HEK293 (cell line): ENCODE measurements at regions not wholly inside any gene's neighbourhood (a gene's known extent, or its start where the extent isn't known, plus 50 kb on each side); places are given as distances from the start of the nearest gene placed in this dataset.

ENCODE experiments used
- CTCF ChIA-PET: fragments of 350-600 bp; formaldehyde crosslinking; extraction: SDS; loops from one replicate; lab custom pipeline; 2021; ENCODE audit warnings: antibody characterized with exemption; lab: Yijun Ruan, JAX
- POLR2A ChIA-PET: fragments of 300-600 bp; formaldehyde crosslinking; extraction: SDS; loops from one replicate; lab custom pipeline; 2020; ENCODE audit warnings: antibody characterized with exemption, inconsistent platforms; lab: Yijun Ruan, JAX
- H3K27ac ChIP-seq: fragments of 200-500 bp; sonication (Bioruptor generic); 2 replicates; pipeline ENCODE4 v1.5.1; 2014; ENCODE audit warnings: low read depth, low read length, control low read depth, inconsistent platforms; ENCODE audit errors: extremely low read depth
- H3K36me3 ChIP-seq, 2 experiments: fragments of 200-500 bp in 1 of 2; sonication (Bioruptor generic) in 1 of 2; 1 replicate in 1 of 2; 2 replicates in 1 of 2; pipeline ENCODE4 v1.5.1; 2014 to 2017; ENCODE audit warnings: inconsistent platforms in 2 of 2, low read length in 2 of 2; ENCODE audit not compliant: control insufficient read depth in 2 of 2, insufficient read depth in 1 of 2
- H3K4me1 ChIP-seq: fragments of 200-500 bp; sonication (Bioruptor generic); 2 replicates; pipeline ENCODE4 v1.5.1; 2014; ENCODE audit warnings: mild to moderate bottlenecking, low read length, inconsistent platforms; ENCODE audit not compliant: control insufficient read depth, insufficient read depth
- H3K4me3 ChIP-seq: 2 replicates; pipeline ENCODE4 v1.5.1; 2011; ENCODE audit warnings: low read depth, mild to moderate bottlenecking, control low read depth, low read length, moderate library complexity
- H3K9me3 ChIP-seq: fragments of 200-500 bp; sonication (Bioruptor generic); 2 replicates; pipeline ENCODE4 v1.5.1; 2014; ENCODE audit warnings: low read depth, low read length, inconsistent platforms; ENCODE audit not compliant: control insufficient read depth, insufficient read depth
- ATF2 ChIP-seq: fragments of 450-650 bp; formaldehyde crosslinking; IDR thresholded peaks from 2 replicates; pipeline ENCODE4 v1.5.1; 2016; ENCODE audit warnings: missing biosample characterization, missing genetic modification characterization, low read depth
- BCL11B ChIP-seq: fragments of 450-650 bp; formaldehyde crosslinking; IDR thresholded peaks from 2 replicates; pipeline ENCODE4 v1.5.1; 2016; ENCODE audit warnings: low read depth, missing biosample characterization, missing genetic modification characterization
- BCL6B ChIP-seq: fragments of 450-650 bp; formaldehyde crosslinking; IDR thresholded peaks from 2 replicates; pipeline ENCODE4 v1.5.1; 2017; ENCODE audit warnings: missing biosample characterization, missing genetic modification characterization
- KLF10 ChIP-seq: fragments of 450-650 bp; IDR thresholded peaks from 2 replicates; pipeline ENCODE4 v1.5.1; 2018; ENCODE audit warnings: missing biosample characterization, mild to moderate bottlenecking, missing genetic modification characterization
- MYNN ChIP-seq: fragments of 450-650 bp; formaldehyde crosslinking; IDR thresholded peaks from 2 replicates; pipeline ENCODE4 v1.5.1; 2016; ENCODE audit warnings: missing biosample characterization, missing genetic modification characterization, borderline replicate concordance
- PRDM6 ChIP-seq: fragments of 450-650 bp; formaldehyde crosslinking; IDR thresholded peaks from 2 replicates; pipeline ENCODE4 v1.5.1; 2017; ENCODE audit warnings: missing biosample characterization, missing genetic modification characterization
- SCRT2 ChIP-seq: fragments of 450-650 bp; formaldehyde crosslinking; IDR thresholded peaks from 2 replicates; pipeline ENCODE4 v1.5.1; 2016; ENCODE audit warnings: missing biosample characterization, missing genetic modification characterization
- ZFP69B ChIP-seq: fragments of 450-650 bp; formaldehyde crosslinking; IDR thresholded peaks from 2 replicates; pipeline ENCODE4 v1.5.1; 2016; ENCODE audit warnings: missing biosample characterization, missing genetic modification characterization
- ZIC2 ChIP-seq: fragments of 450-650 bp; formaldehyde crosslinking; IDR thresholded peaks from 2 replicates; pipeline ENCODE4 v1.5.1; 2016; ENCODE audit warnings: missing biosample characterization, missing genetic modification characterization
- ZNF350 ChIP-seq: fragments of 450-650 bp; formaldehyde crosslinking; IDR thresholded peaks from 2 replicates; pipeline ENCODE4 v1.5.0; 2017; ENCODE audit warnings: missing biosample characterization, mild to moderate bottlenecking, missing genetic modification characterization
- ZNF48 ChIP-seq: fragments of 450-650 bp; formaldehyde crosslinking; IDR thresholded peaks from 2 replicates; pipeline ENCODE4 v1.5.1; 2016; ENCODE audit warnings: missing biosample characterization, missing genetic modification characterization
- ZNF544 ChIP-seq: fragments of 450-650 bp; formaldehyde crosslinking; IDR thresholded peaks from 2 replicates; pipeline ENCODE4 v1.5.0; 2017; ENCODE audit warnings: missing biosample characterization, missing genetic modification characterization
- ZNF585B ChIP-seq: fragments of 450-650 bp; formaldehyde crosslinking; IDR thresholded peaks from 2 replicates; pipeline ENCODE4 v1.5.1; 2016; ENCODE audit warnings: missing biosample characterization, missing genetic modification characterization
- ZNF654 ChIP-seq: fragments of 450-650 bp; formaldehyde crosslinking; IDR thresholded peaks from 2 replicates; pipeline ENCODE4 v1.5.1; 2016; ENCODE audit warnings: low read depth, missing biosample characterization, missing genetic modification characterization
- TF ChIP-seq, protein P1 (sequence below): fragments of 450-650 bp; formaldehyde crosslinking; IDR thresholded peaks from 2 replicates; pipeline ENCODE4 v1.5.1; 2016; ENCODE audit warnings: missing biosample characterization, missing genetic modification characterization
- TF ChIP-seq, protein P2 (sequence below): fragments of 450-650 bp; formaldehyde crosslinking; IDR thresholded peaks from 2 replicates; pipeline ENCODE4 v1.5.1; 2016; ENCODE audit warnings: missing biosample characterization, missing genetic modification characterization

DNA sequence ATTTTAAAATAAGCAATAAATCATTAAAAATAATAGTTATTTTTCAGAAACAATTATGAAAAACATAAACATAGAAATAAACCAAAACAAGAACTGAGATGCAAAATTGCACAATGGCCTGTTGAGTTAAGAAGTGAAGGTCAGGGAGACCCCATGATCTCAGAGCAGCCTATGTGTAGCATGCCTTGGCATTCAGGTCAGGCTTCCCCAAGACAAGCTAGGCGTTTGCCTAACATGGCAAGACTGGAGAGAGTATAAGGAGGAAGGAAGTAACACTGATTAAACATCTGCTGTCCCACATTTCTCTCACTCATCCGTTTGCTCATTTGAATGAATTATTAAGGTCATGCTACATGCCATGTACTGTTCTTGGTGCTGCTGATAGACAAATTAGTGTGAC, 291.8 kb downstream of the TSHZ3 start:
- H3K4me3 ChIP-seq, result no peak overlapping the region
- H3K4me1 ChIP-seq, result no peaks in the 10 kb centered on the region
- CTCF ChIA-PET, result interaction anchor here (0.6 to 5.5 kb wide), 5 partner anchors 23 to 401 kb away, joined by 3 to 45 read pairs (median 3); no protein-coding TSS in a partner anchor
- no peak for TF ChIP-seq MYNN (tag by site-specific recombination)
- TF ChIP-seq BCL6B (tag by site-specific recombination), result no peak
- TF ChIP-seq ZNF48 (tag by site-specific recombination), result no peak
- TF ChIP-seq PRDM6 (tag by site-specific recombination), result no peak
- no peak for TF ChIP-seq SCRT2 (tag by site-specific recombination)
- TF ChIP-seq KLF10, result no peak
- no peak for TF ChIP-seq ZNF585B (tag by site-specific recombination)
- no peak overlapping the region for H3K27ac ChIP-seq
- H3K36me3 ChIP-seq, result 0 out of 3 replicates have a peak, but pooled peaks cover 0 to 3% of the 10 kb centered on the region in 2 experiments
- POLR2A ChIA-PET, result no interaction called here
- H3K9me3 ChIP-seq, result peaks cover 5% of the 10 kb centered on the region; the same call in 1 of the 2 replicates

GRCh38 chr19:31055454-31055853, 293.8 kb downstream of the TSHZ3 start:
- no peaks in the 10 kb centered on the region for H3K4me1 ChIP-seq
- H3K27ac ChIP-seq, result no peak overlapping the region
- TF ChIP-seq ZNF350 (tag by site-specific recombination) (no peak), ATF2 (tag by site-specific recombination) (peak; percentile 85)
- 0 out of 3 replicates have a peak, but pooled peaks cover 0 to 3% of the 10 kb centered on the region in 2 experiments for H3K36me3 ChIP-seq
- H3K9me3 ChIP-seq, result no peaks in the 10 kb centered on the region; the same call in 1 of the 2 replicates
- POLR2A ChIA-PET, result no interaction called here
- H3K4me3 ChIP-seq, result no peak overlapping the region
- CTCF ChIA-PET, result interaction anchor here (0.6 to 5.5 kb wide), 35 partner anchors 8 to 1197 kb away, joined by 3 to 45 read pairs (median 7); no protein-coding TSS in a partner anchor

- no peaks in the 10 kb centered on the region; the same call in 1 of the 2 replicates for H3K9me3 ChIP-seq
Measured at GRCh38 chr19:31054430-31054829, 294.8 kb downstream of the TSHZ3 start.

More at GRCh38 chr19:31054430-31054829, 294.8 kb downstream of the TSHZ3 start:
- 0 out of 3 replicates have a peak, but pooled peaks cover 0 to 3% of the 10 kb centered on the region in 2 experiments for H3K36me3 ChIP-seq
- POLR2A ChIA-PET, result interaction anchor here (1.0 kb wide), 1 partner anchor 200 kb away, joined by 3 read pairs; no protein-coding TSS in a partner anchor
- TF ChIP-seq ZFP69B (tag by site-specific recombination) (peak; percentile 79; the same call in 1 of the 2 replicates), ZNF654 (tag by site-specific recombination) (peak; percentile 66), ZIC2 (tag by site-specific recombination) (peak; percentile 22; the same call in 1 of the 2 replicates), BCL11B (no peak), ZNF544 (no peak)
- TF ChIP-seq, protein P1, sequence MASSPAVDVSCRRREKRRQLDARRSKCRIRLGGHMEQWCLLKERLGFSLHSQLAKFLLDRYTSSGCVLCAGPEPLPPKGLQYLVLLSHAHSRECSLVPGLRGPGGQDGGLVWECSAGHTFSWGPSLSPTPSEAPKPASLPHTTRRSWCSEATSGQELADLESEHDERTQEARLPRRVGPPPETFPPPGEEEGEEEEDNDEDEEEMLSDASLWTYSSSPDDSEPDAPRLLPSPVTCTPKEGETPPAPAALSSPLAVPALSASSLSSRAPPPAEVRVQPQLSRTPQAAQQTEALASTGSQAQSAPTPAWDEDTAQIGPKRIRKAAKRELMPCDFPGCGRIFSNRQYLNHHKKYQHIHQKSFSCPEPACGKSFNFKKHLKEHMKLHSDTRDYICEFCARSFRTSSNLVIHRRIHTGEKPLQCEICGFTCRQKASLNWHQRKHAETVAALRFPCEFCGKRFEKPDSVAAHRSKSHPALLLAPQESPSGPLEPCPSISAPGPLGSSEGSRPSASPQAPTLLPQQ (tag by site-specific recombination), result peak; percentile 70
- TF ChIP-seq, protein P2, sequence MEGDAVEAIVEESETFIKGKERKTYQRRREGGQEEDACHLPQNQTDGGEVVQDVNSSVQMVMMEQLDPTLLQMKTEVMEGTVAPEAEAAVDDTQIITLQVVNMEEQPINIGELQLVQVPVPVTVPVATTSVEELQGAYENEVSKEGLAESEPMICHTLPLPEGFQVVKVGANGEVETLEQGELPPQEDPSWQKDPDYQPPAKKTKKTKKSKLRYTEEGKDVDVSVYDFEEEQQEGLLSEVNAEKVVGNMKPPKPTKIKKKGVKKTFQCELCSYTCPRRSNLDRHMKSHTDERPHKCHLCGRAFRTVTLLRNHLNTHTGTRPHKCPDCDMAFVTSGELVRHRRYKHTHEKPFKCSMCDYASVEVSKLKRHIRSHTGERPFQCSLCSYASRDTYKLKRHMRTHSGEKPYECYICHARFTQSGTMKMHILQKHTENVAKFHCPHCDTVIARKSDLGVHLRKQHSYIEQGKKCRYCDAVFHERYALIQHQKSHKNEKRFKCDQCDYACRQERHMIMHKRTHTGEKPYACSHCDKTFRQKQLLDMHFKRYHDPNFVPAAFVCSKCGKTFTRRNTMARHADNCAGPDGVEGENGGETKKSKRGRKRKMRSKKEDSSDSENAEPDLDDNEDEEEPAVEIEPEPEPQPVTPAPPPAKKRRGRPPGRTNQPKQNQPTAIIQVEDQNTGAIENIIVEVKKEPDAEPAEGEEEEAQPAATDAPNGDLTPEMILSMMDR, result peak; percentile 78
- TF ChIP-seq, all 188 proteins: peak for 5
- H3K4me1 ChIP-seq, result no peaks in the 10 kb centered on the region
- CTCF ChIA-PET, result interaction anchor here (0.6 to 5.5 kb wide), 104 partner anchors 9 to 1758 kb away, joined by 3 to 45 read pairs (median 4); no protein-coding TSS in a partner anchor
- H3K27ac ChIP-seq, result no peak overlapping the region
- H3K4me3 ChIP-seq, result no peak overlapping the region
